Activated CD4-positive, alpha-beta memory T cell treated with anti-CD3 and anti-CD28 coated beads, Interleukin-2, amount 10 ng/mL, durations not matched to agents 7 days and 5 days (primary cell): ENCODE measurements at regions not wholly inside any gene's neighbourhood (a gene's known extent, or its start where the extent isn't known, plus 50 kb on each side); places are given as distances from the start of the nearest gene placed in this dataset.

Source experiments
- CTCF ChIA-PET: fragments of 350-600 bp; sonication (Branson Sonifier 250); formaldehyde crosslinking; loops from one replicate; lab custom pipeline; 2021; ENCODE audit warnings: antibody characterized with exemption, inconsistent platforms; lab: Charles Lee
- POLR2A ChIA-PET: fragments of 350-600 bp; sonication (Branson Sonifier 250); formaldehyde crosslinking; loops from one replicate; lab custom pipeline; 2021; ENCODE audit warnings: antibody characterized with exemption; lab: Charles Lee
- DNase-seq: peaks from one replicate; pipeline ENCODE4 v3.0.0-alpha.2; 2020
- H3K27ac Mint-ChIP-seq: one replicate; pipeline ENCODE4 v1.8.0; 2021; ENCODE audit warnings: mild to moderate bottlenecking, mixed read lengths
- H3K27me3 Mint-ChIP-seq: one replicate; pipeline ENCODE4 v1.8.0; 2021; ENCODE audit warnings: mixed read lengths
- H3K36me3 Mint-ChIP-seq: one replicate; pipeline ENCODE4 v1.8.0; 2021; ENCODE audit warnings: low read depth, mixed read lengths
- H3K4me1 Mint-ChIP-seq: one replicate; pipeline ENCODE4 v1.8.0; 2021; ENCODE audit warnings: mixed read lengths
- H3K4me3 Mint-ChIP-seq: one replicate; pipeline ENCODE4 v1.8.0; 2021; ENCODE audit warnings: mild to moderate bottlenecking, mixed read lengths
- H3K9me3 Mint-ChIP-seq: one replicate; pipeline ENCODE4 v1.8.0; 2021; ENCODE audit warnings: mixed read lengths

DNA sequence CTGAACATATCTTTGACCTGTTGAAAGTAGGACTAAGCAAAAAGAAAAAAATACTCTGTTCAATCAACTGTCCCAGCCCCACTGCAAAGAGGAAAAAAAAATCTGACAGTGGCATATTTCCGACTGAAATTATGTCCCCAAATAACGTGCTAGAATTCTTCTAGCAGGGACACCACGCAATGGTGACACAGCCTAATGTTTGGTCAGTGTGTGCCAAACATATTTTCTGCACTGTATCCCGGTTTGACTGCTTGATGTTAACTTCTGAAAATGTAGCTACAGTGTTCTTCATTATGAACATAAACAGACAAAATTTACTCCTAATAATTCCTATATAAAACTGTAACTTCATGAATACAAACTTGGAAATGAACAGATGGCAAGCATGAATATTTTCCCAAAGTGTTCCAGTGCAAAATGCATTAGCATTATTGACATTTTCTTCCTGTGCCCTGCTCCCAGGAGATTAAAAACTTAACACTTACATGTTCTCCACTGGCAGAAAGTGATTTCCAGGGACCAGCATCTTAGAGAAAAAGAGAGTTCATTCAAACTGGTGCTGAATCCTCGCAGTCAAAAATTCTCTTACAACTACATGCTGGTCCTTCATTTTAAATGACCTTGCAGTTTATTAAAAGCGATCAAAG lies 72.4 kb upstream of the SYT1 start:
- Mint-ChIP-seq H3K4me1 (no peaks in the 10 kb centered on the region), H3K27me3 (no peaks in the 10 kb centered on the region), H3K9me3 (peaks cover 15% of the 10 kb centered on the region), H3K27ac (no peak overlapping the region), H3K36me3 (no peaks in the 10 kb centered on the region), H3K4me3 (no peak overlapping the region)
- ChIA-PET CTCF (no interaction called here), POLR2A (no interaction called here)
- no peak for DNase-seq

- POLR2A ChIA-PET: no interaction called here
- CTCF ChIA-PET: no interaction called here
These were observed 71.1 kb upstream of the SYT1 start for GRCh38 chr12:78793491-78793890.

DNA sequence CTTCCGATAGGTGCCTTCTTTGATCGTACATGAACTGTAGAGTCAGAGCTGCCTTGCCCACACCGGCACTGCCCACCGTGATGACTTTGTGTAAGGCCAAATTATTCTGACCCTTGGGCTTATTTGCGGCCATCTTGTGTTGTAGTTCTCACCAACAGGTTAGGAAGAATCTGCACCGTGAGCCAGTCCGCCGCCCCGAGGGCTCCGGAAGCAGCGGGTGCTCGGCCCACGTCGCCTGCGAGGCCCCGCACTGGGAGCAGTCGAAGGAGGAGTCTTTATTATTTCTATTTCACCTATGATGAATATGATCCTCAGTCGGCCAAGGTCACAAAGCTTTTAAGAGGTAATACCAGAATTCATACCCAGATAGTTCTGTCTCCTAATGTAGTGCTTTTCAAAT lies 70.6 kb upstream of the SYT1 start:
- Mint-ChIP-seq H3K27me3 (no peaks in the 10 kb centered on the region), H3K27ac (no peak overlapping the region), H3K4me3 (no peak overlapping the region), H3K4me1 (no peaks in the 10 kb centered on the region), H3K9me3 (peaks cover 15% of the 10 kb centered on the region), H3K36me3 (no peaks in the 10 kb centered on the region)
- POLR2A ChIA-PET: no interaction called here
- no peak for DNase-seq
- CTCF ChIA-PET: no interaction called here

More at GRCh38 chr12:78793491-78793890, 71.1 kb upstream of the SYT1 start:
- no peaks in the 10 kb centered on the region for H3K36me3 Mint-ChIP-seq
- H3K27me3 Mint-ChIP-seq: no peaks in the 10 kb centered on the region
- H3K4me3 Mint-ChIP-seq: no peak overlapping the region
- H3K27ac Mint-ChIP-seq: no peak overlapping the region
- H3K4me1 Mint-ChIP-seq: no peaks in the 10 kb centered on the region
- DNase-seq: no peak
- peaks cover 15% of the 10 kb centered on the region for H3K9me3 Mint-ChIP-seq

GRCh38 chr12:78795934-78796445 lies 68.6 kb upstream of the SYT1 start:
- CTCF ChIA-PET: no interaction called here
- POLR2A ChIA-PET: no interaction called here
- no peaks in the 10 kb centered on the region for H3K36me3 Mint-ChIP-seq

GRCh38 chr12:78797196-78797931 lies 67.2 kb upstream of the SYT1 start:
- CTCF ChIA-PET: no interaction called here
- DNase-seq: no peak
- no peak overlapping the region for H3K4me3 Mint-ChIP-seq
- H3K27ac Mint-ChIP-seq: no peak overlapping the region
- H3K36me3 Mint-ChIP-seq: no peaks in the 10 kb centered on the region
- H3K4me1 Mint-ChIP-seq: no peaks in the 10 kb centered on the region
- H3K27me3 Mint-ChIP-seq: no peaks in the 10 kb centered on the region
- peaks cover 12% of the 10 kb centered on the region for H3K9me3 Mint-ChIP-seq
- POLR2A ChIA-PET: no interaction called here

More at GRCh38 chr12:78795934-78796445, 68.6 kb upstream of the SYT1 start:
- H3K4me3 Mint-ChIP-seq: no peak overlapping the region
- H3K27ac Mint-ChIP-seq: no peak overlapping the region
- H3K4me1 Mint-ChIP-seq: no peaks in the 10 kb centered on the region
- peaks cover 12% of the 10 kb centered on the region for H3K9me3 Mint-ChIP-seq
- no peaks in the 10 kb centered on the region for H3K27me3 Mint-ChIP-seq
- no peak for DNase-seq

DNA sequence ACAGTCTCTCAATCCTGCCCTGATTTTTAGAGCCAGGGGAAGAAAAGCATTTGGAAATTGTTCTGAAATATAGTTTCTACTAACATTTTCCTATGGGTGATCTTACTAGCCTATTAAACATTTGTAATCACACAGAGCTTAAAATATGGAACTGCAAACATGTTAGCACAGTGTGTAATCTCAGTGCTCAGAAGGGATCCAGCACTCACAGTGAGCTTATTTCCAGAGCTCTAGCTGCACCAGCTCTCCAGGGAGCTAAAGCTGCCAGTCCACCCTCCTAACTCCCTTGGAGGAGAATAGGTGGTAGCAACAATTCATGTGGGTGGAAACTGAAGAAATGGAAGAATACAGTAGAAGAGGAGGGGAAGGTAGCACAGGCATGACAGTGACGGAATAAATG lies 64.9 kb upstream of the SYT1 start:
- CTCF ChIA-PET: no interaction called here
- H3K4me3 Mint-ChIP-seq: no peak overlapping the region
- no peak overlapping the region for H3K27ac Mint-ChIP-seq
- peaks cover 8% of the 10 kb centered on the region for H3K9me3 Mint-ChIP-seq
- H3K4me1 Mint-ChIP-seq: no peaks in the 10 kb centered on the region
- POLR2A ChIA-PET: no interaction called here
- H3K27me3 Mint-ChIP-seq: no peaks in the 10 kb centered on the region
- DNase-seq: no peak
- H3K36me3 Mint-ChIP-seq: no peaks in the 10 kb centered on the region

DNA sequence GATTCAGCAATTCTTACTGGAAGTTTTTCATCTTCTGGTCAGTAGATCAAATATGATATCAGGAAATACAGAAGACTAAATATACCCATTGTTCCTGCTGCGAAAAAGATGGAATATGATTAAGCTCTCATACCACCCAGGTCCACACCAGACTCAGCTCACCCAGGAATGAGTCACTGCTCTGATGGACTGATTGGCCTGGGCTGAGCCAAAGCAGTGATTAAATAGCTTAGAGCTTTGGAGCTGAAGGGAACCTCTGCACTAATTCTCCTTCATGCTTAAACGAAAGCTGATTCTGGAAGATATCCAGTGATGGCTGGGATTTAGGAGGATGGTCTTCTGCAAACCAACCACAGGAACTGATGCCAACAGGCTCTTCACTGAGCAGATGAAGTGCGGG lies 62.0 kb upstream of the SYT1 start:
- H3K4me1 Mint-ChIP-seq: no peaks in the 10 kb centered on the region
- H3K9me3 Mint-ChIP-seq: peaks cover 4% of the 10 kb centered on the region
- no peaks in the 10 kb centered on the region for H3K27me3 Mint-ChIP-seq
- H3K36me3 Mint-ChIP-seq: no peaks in the 10 kb centered on the region
- ChIA-PET CTCF (no interaction called here), POLR2A (no interaction called here)
- no peak overlapping the region for H3K27ac Mint-ChIP-seq
- no peak overlapping the region for H3K4me3 Mint-ChIP-seq
- DNase-seq: no peak

- Mint-ChIP-seq H3K27me3 (no peaks in the 10 kb centered on the region), H3K4me3 (no peak overlapping the region), H3K4me1 (no peaks in the 10 kb centered on the region), H3K9me3 (peaks cover 8% of the 10 kb centered on the region), H3K27ac (no peak overlapping the region), H3K36me3 (no peaks in the 10 kb centered on the region)
- CTCF ChIA-PET: no interaction called here
- POLR2A ChIA-PET: no interaction called here
- no peak for DNase-seq
These were observed 60.3 kb upstream of the SYT1 start for GRCh38 chr12:78804262-78804661.
